DOHH2 (cell line): ENCODE measurements at regions not wholly inside any gene's neighbourhood (a gene's known extent, or its start where the extent isn't known, plus 50 kb on each side); places are given as distances from the start of the nearest gene placed in this dataset.

ENCODE experiments used
- CTCF ChIP-seq: fragments of 200-600 bp; sonication (generic); IDR thresholded peaks from one replicate; pipeline ENCODE4 v1.5.1; 2014; ENCODE audit warnings: antibody characterized with exemption, mild to moderate bottlenecking, low read depth, low read length; ENCODE audit not compliant: poor library complexity, severe bottlenecking
- EZH2phosphoT487 ChIP-seq: fragments of 200-600 bp; sonication (generic); IDR thresholded peaks from 2 replicates; pipeline ENCODE4 v1.6.1; 2017; ENCODE audit warnings: borderline replicate concordance, mild to moderate bottlenecking, antibody characterized with exemption, low read length, moderate library complexity, mixed read lengths

DNA sequence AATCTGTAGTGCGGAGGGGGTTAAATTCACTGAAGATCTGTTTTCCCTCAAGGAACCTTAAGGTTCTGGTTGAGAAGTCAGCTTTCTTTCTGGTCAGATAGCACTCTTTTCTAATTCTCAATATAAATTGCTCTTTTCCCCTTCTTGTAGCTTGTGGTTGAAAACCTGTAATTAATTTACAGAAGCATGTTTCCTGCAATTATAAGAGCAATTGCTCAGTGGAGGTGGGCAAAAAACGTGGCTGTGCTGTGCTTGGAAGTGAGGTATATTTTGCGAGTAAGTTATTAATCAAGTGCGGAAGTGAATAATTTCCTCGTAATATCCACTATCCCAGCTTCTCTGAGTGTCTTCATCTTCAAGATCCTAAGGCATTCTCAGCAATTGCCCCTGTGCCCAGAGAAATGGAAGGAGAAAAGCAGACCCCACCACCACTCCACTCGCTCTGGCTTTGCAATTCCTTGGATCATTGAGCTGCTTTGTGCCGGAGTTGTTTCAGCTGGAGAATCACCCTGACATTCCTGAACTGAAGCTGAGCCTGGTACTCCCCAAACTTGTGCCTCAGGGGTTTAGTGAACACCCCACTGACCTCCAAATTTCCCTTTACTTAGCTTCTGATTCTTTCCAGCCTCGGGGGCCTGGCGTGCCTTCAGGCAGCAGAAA lies 140.6 kb downstream of the LRRC70 start:
- TF ChIP-seq CTCF: no peak
- TF ChIP-seq EZH2phosphoT487: no peak
